Head of caudate nucleus (tissue), 42 donors: ENCODE measurements at regions not wholly inside any gene's neighbourhood (a gene's known extent, or its start where the extent isn't known, plus 50 kb on each side); places are given as distances from the start of the nearest gene placed in this dataset.
"Not testable (repeated sequence)": the region's sequence is repeated elsewhere in the genome, so short reads cannot be mapped to it uniquely, and the experiment has no call there.

Experiments
- DNase-seq, 42 donors: peaks; one replicate each; pipeline versions ENCODE4 v3.0.0 to v3.0.0-alpha.2; 2020 to 2021; ENCODE audit warnings: mixed read lengths in 7 of 42
- intact Hi-C: fragments of 100-400 bp; cut with DNase I; formaldehyde crosslinking; loops from one replicate; pipeline ENCODE4 v1.15.0; 2022

GRCh38 chr13:86403181-86403580 is 604.0 kb upstream of the SLITRK6 start:
- no peak for DNase-seq
- intact Hi-C loops = no loop called here

GRCh38 chr13:86409466-86410241 is 610.4 kb upstream of the SLITRK6 start:
- intact Hi-C loops = no loop called here
- no peak for DNase-seq

- intact Hi-C loops = no loop called here
- no peak for DNase-seq
Measured at GRCh38 chr13:86425170-86425815, 626.1 kb upstream of the SLITRK6 start.

- DNase-seq = no peak
Measured at GRCh38 chr13:86426437-86426836, 627.2 kb upstream of the SLITRK6 start.

GRCh38 chr13:86429756-86430155 is 630.5 kb upstream of the SLITRK6 start:
- DNase-seq = no peak
- intact Hi-C loops = no loop called here

More at GRCh38 chr13:86426437-86426836, 627.2 kb upstream of the SLITRK6 start:
- intact Hi-C loops = no loop called here

GRCh38 chr13:86438034-86438433 is 638.8 kb upstream of the SLITRK6 start:
- DNase-seq = no peak
- intact Hi-C loops = no loop called here

GRCh38 chr13:86445206-86445605 is 646.0 kb upstream of the SLITRK6 start:
- intact Hi-C loops = no loop called here
- no peak for DNase-seq

GRCh38 chr13:86445672-86446071 is 646.5 kb upstream of the SLITRK6 start:
- no peak for DNase-seq
- intact Hi-C loops = no loop called here

GRCh38 chr13:86446311-86446710 is 647.1 kb upstream of the SLITRK6 start:
- peak in 7 of 42 donors; percentile 2 to 11 (median 7) for DNase-seq
- intact Hi-C loops = no loop called here

- intact Hi-C loops = no loop called here
- DNase-seq = no peak
Measured at GRCh38 chr13:86447479-86447878, 648.3 kb upstream of the SLITRK6 start.

GRCh38 chr13:86462011-86462410 is 662.8 kb upstream of the SLITRK6 start:
- DNase-seq = no peak
- intact Hi-C loops = no loop called here

- DNase-seq = no peak
- intact Hi-C loops = no loop called here
Measured at GRCh38 chr13:86464193-86464592, 665.0 kb upstream of the SLITRK6 start.

- no peak for DNase-seq
- intact Hi-C loops = no loop called here
Measured at GRCh38 chr13:86474971-86475370, 675.8 kb upstream of the SLITRK6 start.

- peak in 41 of 42 donors; percentile 2 to 84 (median 42) for DNase-seq
Measured at GRCh38 chr13:86476656-86477055, 677.4 kb upstream of the SLITRK6 start.

GRCh38 chr13:86486582-86486981 is 687.4 kb upstream of the SLITRK6 start:
- intact Hi-C loops = no loop called here

More at GRCh38 chr13:86476656-86477055, 677.4 kb upstream of the SLITRK6 start:
- intact Hi-C loops = no loop called here

GRCh38 chr13:86491121-86491520 is 691.9 kb upstream of the SLITRK6 start:
- intact Hi-C loops = no loop called here
- no peak for DNase-seq

More at GRCh38 chr13:86486582-86486981, 687.4 kb upstream of the SLITRK6 start:
- no peak for DNase-seq

GRCh38 chr13:86501931-86502330 is 702.7 kb upstream of the SLITRK6 start:
- intact Hi-C loops, DNase-seq: not testable (repeated sequence)

GRCh38 chr13:86510792-86511191 is 711.6 kb upstream of the SLITRK6 start:
- intact Hi-C loops = no loop called here
- no peak for DNase-seq

GRCh38 chr13:86541461-86541860 is 742.2 kb upstream of the SLITRK6 start:
- no peak for DNase-seq
- intact Hi-C loops = no loop called here

GRCh38 chr13:86554066-86554465 is 754.8 kb upstream of the SLITRK6 start:
- DNase-seq = no peak
- intact Hi-C loops = no loop called here

GRCh38 chr13:86559901-86560300 is 760.7 kb upstream of the SLITRK6 start:
- DNase-seq = no peak
- intact Hi-C loops = no loop called here
